ENCODE measurements at regions not wholly inside any gene's neighbourhood (a gene's known extent, or its start where the extent isn't known, plus 50 kb on each side); places are given as distances from the start of the nearest gene placed in this dataset.

GRCh38 chr3:127037021-127037400, 54.1 kb downstream of the PLXNA1 start:
- Histone ChIP-seq H3K27ac (ENCODE audit: low read length in 2 of 2) (no peak overlapping the region), H3K27me3 (replicated peaks in 1 of 4; ENCODE audit: control extremely low read depth in 1 of 4, control insufficient read depth in 3 of 4, insufficient read depth in 4 of 4, low read length in 3 of 4) (no peaks in the 10 kb centered on the region), H3K9ac (ENCODE audit: low read length) (no peak overlapping the region), H4K20me1 (ENCODE audit: control insufficient read depth, insufficient read depth, low read length, poor library complexity, severe bottlenecking) (no peaks in the 10 kb centered on the region), H3K4me2 (replicated peaks; ENCODE audit: low read depth, low read length, poor library complexity, severe bottlenecking) (no peak overlapping the region), H3K9me3 (ENCODE audit: control extremely low read depth in 1 of 3, control insufficient read depth in 2 of 3, insufficient read depth in 1 of 3, low read length in 2 of 3) (no peaks in the 10 kb centered on the region), H3K4me1 (ENCODE audit: control insufficient read depth in 2 of 2, insufficient read depth in 2 of 2, low read length in 2 of 2) (no peaks in the 10 kb centered on the region), H3K79me2 (ENCODE audit: control insufficient read depth, insufficient read depth, low read length) (no peaks in the 10 kb centered on the region), H3K4me3 (ENCODE audit: control extremely low read depth in 1 of 5, extremely low read depth in 1 of 5, insufficient read depth in 1 of 5, low read depth in 2 of 5, low read length in 4 of 5) (no peak overlapping the region), H3K36me3 (replicated peaks in 1 of 2; ENCODE audit: control extremely low read depth in 1 of 2, control insufficient read depth in 1 of 2, extremely low read depth in 1 of 2, insufficient read depth in 2 of 2, low read length in 1 of 2) (no peaks in the 10 kb centered on the region), H2AFZ (ENCODE audit: insufficient read depth, low read depth, low read length, poor library complexity, severe bottlenecking) (no peak overlapping the region)
- ChIA-PET POLR2A (no interaction called here), CTCF (no interaction called here)
- Mint-ChIP-seq H3K9me3 (ENCODE audit: insufficient read depth) (no peaks in the 10 kb centered on the region), H3K27me3 (no peaks in the 10 kb centered on the region), H3K4me3 (no peak overlapping the region), H3K4me1 (no peaks in the 10 kb centered on the region), H3K27ac (no peak overlapping the region)
- 100% methylated on average over 6 of the region's 16 CpGs for WGBS (ENCODE audit: insufficient coverage)
- DNase-seq = no peak
- TF ChIP-seq EZH2 (IDR thresholded peaks at IDR 0.05; ENCODE audit: borderline replicate concordance, insufficient read depth, low read depth, low read length, poor library complexity, severe bottlenecking) (no peak), CTCF (IDR thresholded peaks at IDR 0.05) (no peak)
- intact Hi-C loops (cut with micrococcal nuclease) = no loop called here
- ATAC-seq (ENCODE audit: low read depth) = no peak

- no peaks in the 10 kb centered on the region for H3K9me3 ChIP-seq (ENCODE audit: control extremely low read depth in 1 of 3, control insufficient read depth in 2 of 3, insufficient read depth in 1 of 3, low read length in 2 of 3)
- H3K4me1 ChIP-seq (ENCODE audit: control insufficient read depth in 2 of 2, insufficient read depth in 2 of 2, low read length in 2 of 2) = no peaks in the 10 kb centered on the region
- POLR2A ChIA-PET = no interaction called here
- no peak overlapping the region for H3K27ac Mint-ChIP-seq
- H3K79me2 ChIP-seq (ENCODE audit: control insufficient read depth, insufficient read depth, low read length) = no peaks in the 10 kb centered on the region
- no peak for ATAC-seq (ENCODE audit: low read depth)
- no peak overlapping the region for H3K9ac ChIP-seq (ENCODE audit: low read length)
- no peak overlapping the region for H3K4me3 Mint-ChIP-seq
- no peak overlapping the region for H2AFZ ChIP-seq (ENCODE audit: insufficient read depth, low read depth, low read length, poor library complexity, severe bottlenecking)
- H3K9me3 Mint-ChIP-seq (ENCODE audit: insufficient read depth) = no peaks in the 10 kb centered on the region
- H3K4me2 ChIP-seq (replicated peaks; ENCODE audit: low read depth, low read length, poor library complexity, severe bottlenecking) = no peak overlapping the region
- no peaks in the 10 kb centered on the region for H3K4me1 Mint-ChIP-seq
- H4K20me1 ChIP-seq (ENCODE audit: control insufficient read depth, insufficient read depth, low read length, poor library complexity, severe bottlenecking) = no peaks in the 10 kb centered on the region
- H3K4me3 ChIP-seq (ENCODE audit: control extremely low read depth in 1 of 5, extremely low read depth in 1 of 5, insufficient read depth in 1 of 5, low read depth in 2 of 5, low read length in 4 of 5) = no peak overlapping the region
- no peak overlapping the region for H3K27ac ChIP-seq (ENCODE audit: low read length in 2 of 2)
- H3K36me3 ChIP-seq (replicated peaks in 1 of 2; ENCODE audit: control extremely low read depth in 1 of 2, control insufficient read depth in 1 of 2, extremely low read depth in 1 of 2, insufficient read depth in 2 of 2, low read length in 1 of 2) = no peaks in the 10 kb centered on the region
- intact Hi-C loops (cut with micrococcal nuclease) = no loop called here
- H3K27me3 Mint-ChIP-seq = no peaks in the 10 kb centered on the region
- DNase-seq = no peak
- no peaks in the 10 kb centered on the region for H3K27me3 ChIP-seq (replicated peaks in 1 of 4; ENCODE audit: control extremely low read depth in 1 of 4, control insufficient read depth in 3 of 4, insufficient read depth in 4 of 4, low read length in 3 of 4)
- CTCF ChIA-PET = no interaction called here
- no peak for TF ChIP-seq CTCF (IDR thresholded peaks at IDR 0.05)
- no peak for TF ChIP-seq EZH2 (IDR thresholded peaks at IDR 0.05; ENCODE audit: borderline replicate concordance, insufficient read depth, low read depth, low read length, poor library complexity, severe bottlenecking)
- 92% methylated on average over 11 of the region's 11 CpGs for WGBS (ENCODE audit: insufficient coverage)
Observed at GRCh38 chr3:127037418-127037841, 54.5 kb downstream of the PLXNA1 start.
